ENCODE measurements at regions not wholly inside any gene's neighbourhood (a gene's known extent, or its start where the extent isn't known, plus 50 kb on each side); places are given as distances from the start of the nearest gene placed in this dataset.
A peak's percentile ranks its signal among the peaks of the same experiment; 100 is the strongest.

GRCh38 chr11:45048870-45049691 lies 97.4 kb upstream of the PRDM11 start:
- Histone ChIP-seq H3K27me3 (no peaks in the 10 kb centered on the region), H3K36me3 (no peaks in the 10 kb centered on the region), H3K4me3 (no peak overlapping the region), H3K27ac (peak overlapping the region in 9 of 10 donors; percentile 36 to 90 (median 75)), H3K9me3 (no peaks in the 10 kb centered on the region), H3K4me1 (peaks cover 19 to 55% (median 51%) of the 10 kb centered on the region in 9 donors)
- intact Hi-C loops (cut with DNase I), result loop anchor here in 1 of 10 donors (5.0 kb wide), 2 partner anchors 38 to 97 kb away; partner anchors contain the start of gene TP53I11
- ATAC-seq, result peak; percentile 36 to 73 (median 66)
- 22 to 28% methylated on average over 22 of the region's 22 CpGs for WGBS, 2 donors
- DNase-seq, result peak in 1 of 2 donors; percentile 71
- TF ChIP-seq, protein P1, sequence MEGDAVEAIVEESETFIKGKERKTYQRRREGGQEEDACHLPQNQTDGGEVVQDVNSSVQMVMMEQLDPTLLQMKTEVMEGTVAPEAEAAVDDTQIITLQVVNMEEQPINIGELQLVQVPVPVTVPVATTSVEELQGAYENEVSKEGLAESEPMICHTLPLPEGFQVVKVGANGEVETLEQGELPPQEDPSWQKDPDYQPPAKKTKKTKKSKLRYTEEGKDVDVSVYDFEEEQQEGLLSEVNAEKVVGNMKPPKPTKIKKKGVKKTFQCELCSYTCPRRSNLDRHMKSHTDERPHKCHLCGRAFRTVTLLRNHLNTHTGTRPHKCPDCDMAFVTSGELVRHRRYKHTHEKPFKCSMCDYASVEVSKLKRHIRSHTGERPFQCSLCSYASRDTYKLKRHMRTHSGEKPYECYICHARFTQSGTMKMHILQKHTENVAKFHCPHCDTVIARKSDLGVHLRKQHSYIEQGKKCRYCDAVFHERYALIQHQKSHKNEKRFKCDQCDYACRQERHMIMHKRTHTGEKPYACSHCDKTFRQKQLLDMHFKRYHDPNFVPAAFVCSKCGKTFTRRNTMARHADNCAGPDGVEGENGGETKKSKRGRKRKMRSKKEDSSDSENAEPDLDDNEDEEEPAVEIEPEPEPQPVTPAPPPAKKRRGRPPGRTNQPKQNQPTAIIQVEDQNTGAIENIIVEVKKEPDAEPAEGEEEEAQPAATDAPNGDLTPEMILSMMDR (IDR thresholded peaks at IDR 0.05), result peak in 1 of 9 donors; percentile 11

- Histone ChIP-seq H3K9me3 (no peaks in the 10 kb centered on the region), H3K27ac (peak overlapping the region in 4 of 10 donors; percentile 0 to 80 (median 76)), H3K27me3 (no peaks in the 10 kb centered on the region), H3K4me1 (peaks cover 19 to 49% (median 46%) of the 10 kb centered on the region in 9 donors), H3K36me3 (no peaks in the 10 kb centered on the region), H3K4me3 (no peak overlapping the region)
- 88 to 95% methylated on average over 7 of the region's 7 CpGs for WGBS, 2 donors
- ATAC-seq (no peak), DNase-seq (no peak)
- TF ChIP-seq, protein P1 (IDR thresholded peaks at IDR 0.05), result no peak
- intact Hi-C loops (cut with DNase I), result no loop called here
Observed at GRCh38 chr11:45050111-45050510, 96.3 kb upstream of the PRDM11 start.

DNA sequence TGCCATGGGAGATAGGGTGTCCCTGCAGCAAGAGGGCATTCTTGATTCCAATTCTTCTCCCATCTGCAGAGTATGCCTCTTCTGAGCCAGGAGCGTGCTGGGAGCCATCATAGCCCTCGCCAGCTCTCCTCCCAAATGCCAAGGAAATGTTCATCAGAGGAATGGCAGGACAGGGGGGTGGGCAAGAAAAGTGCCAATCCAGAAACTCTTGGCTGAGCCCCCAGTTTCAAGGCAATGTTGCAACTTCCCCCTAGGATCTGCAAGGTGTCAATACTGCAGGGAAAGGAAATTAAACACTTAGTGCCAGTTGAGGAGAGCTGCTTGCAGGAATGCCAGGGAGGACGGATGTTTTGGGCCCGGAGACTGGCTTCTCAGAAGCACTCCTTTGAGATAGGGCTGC lies 94.8 kb upstream of the PRDM11 start:
- DNase-seq, result no peak
- Histone ChIP-seq H3K36me3 (no peaks in the 10 kb centered on the region), H3K4me1 (peaks cover 16 to 34% (median 32%) of the 10 kb centered on the region in 9 donors), H3K27me3 (no peaks in the 10 kb centered on the region), H3K4me3 (no peak overlapping the region), H3K27ac (no peak overlapping the region), H3K9me3 (no peaks in the 10 kb centered on the region)
- intact Hi-C loops (cut with DNase I), result no loop called here
- ATAC-seq, result no peak
- WGBS, 2 donors, result 93 to 94% methylated on average over 4 of the region's 4 CpGs
- TF ChIP-seq, protein P1 (IDR thresholded peaks at IDR 0.05), result no peak

GRCh38 chr11:45052361-45052760 lies 94.1 kb upstream of the PRDM11 start:
- H3K27ac ChIP-seq, result no peak overlapping the region
- no peaks in the 10 kb centered on the region for H3K9me3 ChIP-seq
- ATAC-seq, result no peak
- no peak overlapping the region for H3K4me3 ChIP-seq
- WGBS, 2 donors, result 74 to 77% methylated on average over 6 of the region's 6 CpGs
- H3K4me1 ChIP-seq, result peaks cover 15 to 28% (median 24%) of the 10 kb centered on the region in 9 donors
- no peak for DNase-seq
- TF ChIP-seq, protein P1 (IDR thresholded peaks at IDR 0.05), result no peak
- H3K36me3 ChIP-seq, result no peaks in the 10 kb centered on the region
- intact Hi-C loops (cut with DNase I), result no loop called here
- no peaks in the 10 kb centered on the region for H3K27me3 ChIP-seq
